ENCODE measurements at regions not wholly inside any gene's neighbourhood (a gene's known extent, or its start where the extent isn't known, plus 50 kb on each side); places are given as distances from the start of the nearest gene placed in this dataset.

DNA sequence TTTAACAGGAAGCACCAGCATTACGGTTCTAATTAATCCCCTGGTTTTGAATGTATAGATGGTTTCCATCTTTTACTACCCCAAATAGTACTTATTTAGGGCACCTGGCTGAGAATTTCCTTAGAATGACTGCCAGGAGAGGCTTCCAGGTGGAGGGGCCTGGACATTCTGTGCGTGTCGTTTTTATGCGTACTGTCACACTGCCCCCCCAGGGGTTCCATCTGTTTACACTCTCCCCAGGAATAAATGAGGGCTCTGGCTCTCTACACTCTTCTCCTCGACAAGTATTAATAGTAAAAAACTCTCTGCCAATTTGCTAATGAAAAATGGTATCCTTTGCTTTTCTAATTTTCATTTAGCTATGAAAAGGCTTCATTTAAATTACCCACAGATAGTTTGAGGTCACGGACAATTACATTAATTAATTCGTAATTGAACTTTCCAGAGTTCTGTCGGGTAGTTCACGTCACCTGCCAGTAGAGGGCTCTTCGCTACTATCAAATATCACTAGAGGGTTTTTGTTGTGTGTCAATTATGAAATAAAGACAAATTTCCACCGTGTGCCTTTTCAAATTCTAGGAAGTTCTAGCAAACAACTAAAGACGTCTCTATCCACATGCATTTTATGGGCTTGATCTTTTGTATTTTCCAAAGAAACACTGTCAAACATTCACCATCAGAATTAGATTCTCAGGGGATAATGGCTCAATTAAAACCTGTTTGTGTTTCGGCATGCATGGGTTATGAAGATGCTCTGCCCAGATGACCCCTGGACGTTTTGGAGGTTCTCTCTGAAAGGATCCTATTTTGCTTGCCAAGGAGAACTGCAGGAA lies 88.8 kb upstream of the ASB18 start:
- DNase-seq (ENCODE audit: low read depth in 1 of 2, low spot score in 1 of 2): no peak
- Histone ChIP-seq H3K27me3 (ENCODE audit: insufficient read depth, poor library complexity, severe bottlenecking) (no peaks in the 10 kb centered on the region), H3K27ac (replicated peaks) (no peak overlapping the region), H3K4me3 (replicated peaks; ENCODE audit: insufficient read depth, low read length) (no peak overlapping the region)
- TF ChIP-seq, protein P1, sequence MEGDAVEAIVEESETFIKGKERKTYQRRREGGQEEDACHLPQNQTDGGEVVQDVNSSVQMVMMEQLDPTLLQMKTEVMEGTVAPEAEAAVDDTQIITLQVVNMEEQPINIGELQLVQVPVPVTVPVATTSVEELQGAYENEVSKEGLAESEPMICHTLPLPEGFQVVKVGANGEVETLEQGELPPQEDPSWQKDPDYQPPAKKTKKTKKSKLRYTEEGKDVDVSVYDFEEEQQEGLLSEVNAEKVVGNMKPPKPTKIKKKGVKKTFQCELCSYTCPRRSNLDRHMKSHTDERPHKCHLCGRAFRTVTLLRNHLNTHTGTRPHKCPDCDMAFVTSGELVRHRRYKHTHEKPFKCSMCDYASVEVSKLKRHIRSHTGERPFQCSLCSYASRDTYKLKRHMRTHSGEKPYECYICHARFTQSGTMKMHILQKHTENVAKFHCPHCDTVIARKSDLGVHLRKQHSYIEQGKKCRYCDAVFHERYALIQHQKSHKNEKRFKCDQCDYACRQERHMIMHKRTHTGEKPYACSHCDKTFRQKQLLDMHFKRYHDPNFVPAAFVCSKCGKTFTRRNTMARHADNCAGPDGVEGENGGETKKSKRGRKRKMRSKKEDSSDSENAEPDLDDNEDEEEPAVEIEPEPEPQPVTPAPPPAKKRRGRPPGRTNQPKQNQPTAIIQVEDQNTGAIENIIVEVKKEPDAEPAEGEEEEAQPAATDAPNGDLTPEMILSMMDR (IDR thresholded peaks at IDR 0.05; ENCODE audit: insufficient read depth, low read length): peak; percentile 58
- no peak for TF ChIP-seq GABPA (IDR thresholded peaks at IDR 0.05; ENCODE audit: low read depth)

DNA sequence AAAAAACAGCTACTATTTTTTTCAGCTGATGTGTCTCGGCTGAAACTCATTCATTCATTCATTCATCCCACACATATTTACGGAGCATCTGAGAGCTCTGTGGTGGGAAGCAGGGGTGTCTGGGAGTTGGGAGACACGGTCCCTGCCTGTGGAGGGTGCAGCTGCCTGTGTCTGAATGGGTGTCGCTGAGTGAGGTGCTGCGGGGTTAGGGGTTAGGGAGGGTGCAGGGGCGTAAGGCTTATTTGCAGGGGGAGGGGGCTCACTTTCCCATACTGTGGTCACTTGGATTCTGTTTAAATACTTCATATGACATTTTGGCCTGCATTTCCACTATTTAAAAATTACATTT lies 89.4 kb upstream of the ASB18 start:
- TF ChIP-seq POLR2AphosphoS5 (IDR thresholded peaks at IDR 0.05; ENCODE audit: low read depth) (no peak), SPI1 (IDR thresholded peaks at IDR 0.05; ENCODE audit: borderline replicate concordance, low read depth) (no peak), REST (IDR thresholded peaks at IDR 0.05; ENCODE audit: insufficient replicate concordance, low read depth) (no peak), GABPA (IDR thresholded peaks at IDR 0.05; ENCODE audit: low read depth) (no peak)
- TF ChIP-seq, protein P1 (IDR thresholded peaks at IDR 0.05; ENCODE audit: insufficient read depth, low read length): no peak
- Histone ChIP-seq H3K27me3 (ENCODE audit: insufficient read depth, poor library complexity, severe bottlenecking) (no peaks in the 10 kb centered on the region), H3K4me3 (replicated peaks; ENCODE audit: insufficient read depth, low read length) (no peak overlapping the region), H3K27ac (replicated peaks) (no peak overlapping the region)
- DNase-seq (ENCODE audit: low read depth in 1 of 2, low spot score in 1 of 2): no peak

DNA sequence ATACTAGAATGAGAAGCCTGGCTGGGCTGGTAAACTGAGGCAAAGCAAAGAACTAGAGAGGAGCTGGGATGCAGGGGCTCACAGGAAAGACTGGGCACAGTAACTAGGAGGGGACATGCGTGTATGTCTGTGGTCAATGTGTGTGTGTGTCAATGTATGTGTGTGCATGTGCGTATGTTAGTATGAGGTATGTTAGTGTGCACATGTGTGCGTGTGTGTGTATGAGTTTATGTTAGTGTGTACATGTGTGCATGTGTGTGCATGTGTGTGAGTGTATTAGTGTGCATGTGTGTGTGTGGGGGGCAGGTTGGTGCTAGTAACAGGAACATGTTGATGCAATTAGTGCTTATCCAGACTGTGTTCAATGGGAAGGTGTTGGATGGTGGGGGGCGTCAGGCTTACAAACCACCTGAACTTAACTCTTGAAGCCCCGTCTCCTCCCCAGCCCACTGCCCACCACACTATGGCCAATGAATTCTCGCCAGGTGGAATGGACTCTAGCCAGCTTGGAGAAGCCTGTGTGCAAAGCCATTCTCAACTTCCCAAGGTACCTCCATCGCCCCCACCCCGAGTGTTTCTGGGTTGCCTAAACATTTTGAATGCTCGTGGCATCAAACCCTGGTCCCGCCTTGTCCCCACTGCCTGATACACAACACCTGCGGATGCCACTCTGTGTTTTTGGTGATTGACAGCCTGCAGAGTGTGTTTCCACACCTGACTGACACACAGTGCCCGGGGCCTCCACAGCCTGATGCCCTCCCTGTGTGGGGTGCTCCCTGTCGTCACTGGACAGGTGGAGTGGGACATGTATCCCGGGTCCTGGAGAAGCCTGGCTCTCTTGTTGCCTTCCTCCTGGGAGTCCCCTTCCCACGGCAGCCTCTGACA lies 90.1 kb upstream of the ASB18 start:
- DNase-seq (ENCODE audit: low read depth in 1 of 2, low spot score in 1 of 2): no peak
- Histone ChIP-seq H3K4me3 (replicated peaks; ENCODE audit: insufficient read depth, low read length) (no peak overlapping the region), H3K27ac (replicated peaks) (no peak overlapping the region), H3K27me3 (ENCODE audit: insufficient read depth, poor library complexity, severe bottlenecking) (no peaks in the 10 kb centered on the region)
- TF ChIP-seq, protein P1 (IDR thresholded peaks at IDR 0.05; ENCODE audit: insufficient read depth, low read length): no peak
- no peak for TF ChIP-seq SPI1 (IDR thresholded peaks at IDR 0.05; ENCODE audit: borderline replicate concordance, low read depth)
- no peak for TF ChIP-seq REST (IDR thresholded peaks at IDR 0.05; ENCODE audit: insufficient replicate concordance, low read depth)
- TF ChIP-seq POLR2AphosphoS5 (IDR thresholded peaks at IDR 0.05; ENCODE audit: low read depth): no peak
- TF ChIP-seq GABPA (IDR thresholded peaks at IDR 0.05; ENCODE audit: low read depth): no peak

Data from HL-60 (cell line).